ENCODE measurements at regions not wholly inside any gene's neighbourhood (a gene's known extent, or its start where the extent isn't known, plus 50 kb on each side); places are given as distances from the start of the nearest gene placed in this dataset.

DNA sequence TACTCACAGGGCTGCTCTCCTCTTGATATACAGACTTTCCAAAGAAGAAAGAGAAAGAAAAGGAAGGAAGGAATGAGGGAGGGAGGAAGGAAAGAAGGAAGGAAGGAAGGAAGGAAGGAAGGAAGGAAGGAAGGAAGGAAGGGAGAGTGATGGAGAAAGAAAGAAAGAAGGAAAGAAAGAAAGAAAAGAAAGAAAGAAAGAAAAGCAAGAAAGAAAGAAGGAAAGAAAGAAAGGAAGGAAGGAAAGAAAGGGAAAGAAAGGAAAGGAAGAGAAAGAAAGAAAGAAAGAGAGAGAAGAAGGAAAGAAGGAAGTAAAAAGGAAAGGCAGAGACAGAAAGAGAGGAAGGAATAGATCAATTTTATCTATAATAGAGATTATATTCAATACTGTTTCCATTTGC lies 1257.4 kb downstream of the EPHA7 start:
- no peaks in the 10 kb centered on the region for H3K4me1 ChIP-seq (ENCODE audit: low read length)
- H3K4me3 ChIP-seq (ENCODE audit: low read length) = no peak overlapping the region
- no peaks in the 10 kb centered on the region for H3K27me3 ChIP-seq (ENCODE audit: low read depth, low read length)
- H3K9me3 ChIP-seq (ENCODE audit: insufficient read depth, low read length) = no peaks in the 10 kb centered on the region
- H3K4me2 ChIP-seq (ENCODE audit: low read length) = no peak overlapping the region
- H3K9ac ChIP-seq (ENCODE audit: low read length) = no peak overlapping the region
- TF ChIP-seq, protein P1, sequence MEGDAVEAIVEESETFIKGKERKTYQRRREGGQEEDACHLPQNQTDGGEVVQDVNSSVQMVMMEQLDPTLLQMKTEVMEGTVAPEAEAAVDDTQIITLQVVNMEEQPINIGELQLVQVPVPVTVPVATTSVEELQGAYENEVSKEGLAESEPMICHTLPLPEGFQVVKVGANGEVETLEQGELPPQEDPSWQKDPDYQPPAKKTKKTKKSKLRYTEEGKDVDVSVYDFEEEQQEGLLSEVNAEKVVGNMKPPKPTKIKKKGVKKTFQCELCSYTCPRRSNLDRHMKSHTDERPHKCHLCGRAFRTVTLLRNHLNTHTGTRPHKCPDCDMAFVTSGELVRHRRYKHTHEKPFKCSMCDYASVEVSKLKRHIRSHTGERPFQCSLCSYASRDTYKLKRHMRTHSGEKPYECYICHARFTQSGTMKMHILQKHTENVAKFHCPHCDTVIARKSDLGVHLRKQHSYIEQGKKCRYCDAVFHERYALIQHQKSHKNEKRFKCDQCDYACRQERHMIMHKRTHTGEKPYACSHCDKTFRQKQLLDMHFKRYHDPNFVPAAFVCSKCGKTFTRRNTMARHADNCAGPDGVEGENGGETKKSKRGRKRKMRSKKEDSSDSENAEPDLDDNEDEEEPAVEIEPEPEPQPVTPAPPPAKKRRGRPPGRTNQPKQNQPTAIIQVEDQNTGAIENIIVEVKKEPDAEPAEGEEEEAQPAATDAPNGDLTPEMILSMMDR (IDR thresholded peaks at IDR 0.05; ENCODE audit: low read depth, low read length) = no peak
- TF ChIP-seq EZH2phosphoT487 (IDR thresholded peaks at IDR 0.05; ENCODE audit: low read depth) = no peak
- no peaks in the 10 kb centered on the region for H4K20me1 ChIP-seq (ENCODE audit: insufficient read depth, low read length)
- no peak overlapping the region for H3K27ac ChIP-seq (ENCODE audit: low read length)
- no peaks in the 10 kb centered on the region for H3K79me2 ChIP-seq (ENCODE audit: low read length)
- no peaks in the 10 kb centered on the region for H3K36me3 ChIP-seq (replicated peaks; ENCODE audit: low read depth, low read length)
- H2AFZ ChIP-seq (ENCODE audit: low read depth, low read length) = no peak overlapping the region

DNA sequence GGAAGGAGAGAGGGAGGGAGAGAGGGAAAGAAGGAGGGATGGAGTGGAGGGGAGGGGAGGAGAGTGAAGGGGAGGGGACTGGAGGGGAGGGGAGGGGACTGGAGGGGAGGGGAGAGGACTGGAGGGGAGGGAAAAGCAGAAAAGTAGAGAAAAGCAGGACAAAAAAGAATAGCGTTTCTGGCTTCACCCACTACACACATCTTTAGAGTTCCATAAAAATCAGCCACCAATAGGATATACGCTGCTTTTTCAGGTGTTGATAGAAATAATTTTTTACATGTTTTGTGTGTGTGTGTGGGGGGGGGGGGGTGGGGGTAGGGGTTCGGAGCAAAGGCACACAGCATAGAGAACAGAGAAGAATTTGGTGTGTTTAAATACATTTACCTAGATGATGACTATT lies 1259.1 kb downstream of the EPHA7 start:
- Histone ChIP-seq H3K36me3 (replicated peaks; ENCODE audit: low read depth, low read length) (no peaks in the 10 kb centered on the region), H2AFZ (ENCODE audit: low read depth, low read length) (no peak overlapping the region), H3K4me2 (ENCODE audit: low read length) (no peak overlapping the region), H4K20me1 (ENCODE audit: insufficient read depth, low read length) (no peaks in the 10 kb centered on the region), H3K9me3 (ENCODE audit: insufficient read depth, low read length) (no peaks in the 10 kb centered on the region), H3K4me3 (ENCODE audit: low read length) (no peak overlapping the region), H3K27ac (ENCODE audit: low read length) (no peak overlapping the region), H3K9ac (ENCODE audit: low read length) (no peak overlapping the region), H3K27me3 (ENCODE audit: low read depth, low read length) (no peaks in the 10 kb centered on the region), H3K79me2 (ENCODE audit: low read length) (no peaks in the 10 kb centered on the region), H3K4me1 (ENCODE audit: low read length) (no peaks in the 10 kb centered on the region)
- no peak for TF ChIP-seq EZH2phosphoT487 (IDR thresholded peaks at IDR 0.05; ENCODE audit: low read depth)
- TF ChIP-seq, protein P1 (IDR thresholded peaks at IDR 0.05; ENCODE audit: low read depth, low read length) = no peak

DNA sequence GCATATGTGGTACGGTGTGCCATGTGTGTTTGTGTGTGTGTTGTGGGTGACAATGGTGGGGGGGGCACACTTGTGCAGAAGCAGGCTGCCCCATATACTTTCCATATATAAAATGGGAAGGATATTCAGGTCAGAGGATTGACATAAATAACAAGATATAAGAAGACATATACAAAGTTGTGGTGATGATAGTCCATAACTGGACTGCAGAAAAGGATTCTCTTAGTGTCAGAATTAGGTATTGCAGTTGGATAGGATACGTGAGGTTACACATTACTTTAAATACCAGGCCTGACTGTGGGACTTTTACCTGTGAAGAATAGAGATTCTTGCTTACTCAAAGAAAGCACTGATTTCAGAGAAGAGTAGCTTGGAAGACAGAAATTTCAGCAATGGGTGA lies 1260.3 kb downstream of the EPHA7 start:
- Histone ChIP-seq H3K4me1 (ENCODE audit: low read length) (no peaks in the 10 kb centered on the region), H3K4me3 (ENCODE audit: low read length) (no peak overlapping the region), H3K9ac (ENCODE audit: low read length) (no peak overlapping the region), H4K20me1 (ENCODE audit: insufficient read depth, low read length) (no peaks in the 10 kb centered on the region), H3K27me3 (ENCODE audit: low read depth, low read length) (no peaks in the 10 kb centered on the region), H3K79me2 (ENCODE audit: low read length) (no peaks in the 10 kb centered on the region), H3K9me3 (ENCODE audit: insufficient read depth, low read length) (no peaks in the 10 kb centered on the region), H2AFZ (ENCODE audit: low read depth, low read length) (no peak overlapping the region), H3K4me2 (ENCODE audit: low read length) (no peak overlapping the region), H3K36me3 (replicated peaks; ENCODE audit: low read depth, low read length) (no peaks in the 10 kb centered on the region), H3K27ac (ENCODE audit: low read length) (no peak overlapping the region)
- TF ChIP-seq, protein P1 (IDR thresholded peaks at IDR 0.05; ENCODE audit: low read depth, low read length) = no peak
- no peak for TF ChIP-seq EZH2phosphoT487 (IDR thresholded peaks at IDR 0.05; ENCODE audit: low read depth)

DNA sequence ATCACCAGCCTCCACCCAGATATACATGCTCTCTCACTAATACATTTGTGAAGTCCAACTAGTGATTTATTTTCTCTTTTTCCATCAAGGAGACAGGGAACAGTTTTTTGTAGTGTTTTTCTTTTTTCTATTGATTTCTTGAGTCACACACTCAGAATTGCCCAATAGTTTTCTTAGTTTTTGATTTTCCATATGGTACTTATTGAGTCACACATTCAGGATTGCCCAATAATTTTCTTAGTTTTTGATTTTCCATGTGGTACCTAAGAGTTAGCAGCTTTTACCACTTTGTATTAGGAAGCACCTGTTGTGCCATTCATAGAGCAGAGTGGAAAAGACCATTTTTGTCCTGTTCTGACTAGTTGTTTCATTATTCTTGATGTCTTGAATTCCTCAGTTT lies 1268.8 kb downstream of the EPHA7 start:
- Histone ChIP-seq H3K4me2 (ENCODE audit: low read length) (no peak overlapping the region), H3K9ac (ENCODE audit: low read length) (no peak overlapping the region), H3K9me3 (ENCODE audit: insufficient read depth, low read length) (no peaks in the 10 kb centered on the region), H3K36me3 (replicated peaks; ENCODE audit: low read depth, low read length) (no peaks in the 10 kb centered on the region), H3K4me3 (ENCODE audit: low read length) (no peak overlapping the region), H3K27ac (ENCODE audit: low read length) (no peak overlapping the region), H3K4me1 (ENCODE audit: low read length) (no peaks in the 10 kb centered on the region), H2AFZ (ENCODE audit: low read depth, low read length) (no peak overlapping the region), H3K27me3 (ENCODE audit: low read depth, low read length) (no peaks in the 10 kb centered on the region), H4K20me1 (ENCODE audit: insufficient read depth, low read length) (no peaks in the 10 kb centered on the region), H3K79me2 (ENCODE audit: low read length) (no peaks in the 10 kb centered on the region)
- TF ChIP-seq, protein P1 (IDR thresholded peaks at IDR 0.05; ENCODE audit: low read depth, low read length) = no peak
- TF ChIP-seq EZH2phosphoT487 (IDR thresholded peaks at IDR 0.05; ENCODE audit: low read depth) = no peak

Measured in OCI-LY3 (cell line).